Activated T-cell treated with anti-CD3 and anti-CD28 coated beads, Interleukin-2, amount 50 U/mL, for 1 hour (primary cell): ENCODE measurements at regions not wholly inside any gene's neighbourhood (a gene's known extent, or its start where the extent isn't known, plus 50 kb on each side); places are given as distances from the start of the nearest gene placed in this dataset.

Experiments
- DNase-seq: peaks from one replicate; pipeline ENCODE4 v3.0.0-alpha.2; 2020

- no peak for DNase-seq
These were observed 583.6 kb upstream of the CDH5 start for GRCh38 chr16:65782611-65783600.

GRCh38 chr16:65781855-65782254, 584.6 kb upstream of the CDH5 start:
- no peak for DNase-seq

GRCh38 chr16:65781363-65781762, 585.1 kb upstream of the CDH5 start:
- DNase-seq: no peak

- no peak for DNase-seq
These were observed 587.3 kb upstream of the CDH5 start for GRCh38 chr16:65779201-65779600.

GRCh38 chr16:65776639-65777183, 589.8 kb upstream of the CDH5 start:
- DNase-seq: no peak

GRCh38 chr16:65775829-65776228, 590.7 kb upstream of the CDH5 start:
- no peak for DNase-seq

- DNase-seq: no peak
These were observed 592.1 kb upstream of the CDH5 start for GRCh38 chr16:65774350-65774749.

- no peak for DNase-seq
These were observed 593.1 kb upstream of the CDH5 start for GRCh38 chr16:65773301-65773874.

- DNase-seq: no peak
These were observed 594.3 kb upstream of the CDH5 start for GRCh38 chr16:65772134-65772732.

GRCh38 chr16:65771707-65772106, 594.8 kb upstream of the CDH5 start:
- DNase-seq: no peak

- DNase-seq: no peak
These were observed 595.7 kb upstream of the CDH5 start for GRCh38 chr16:65770752-65771151.

GRCh38 chr16:65769776-65770438, 596.6 kb upstream of the CDH5 start:
- DNase-seq: no peak

GRCh38 chr16:65769055-65769465, 597.4 kb upstream of the CDH5 start:
- no peak for DNase-seq

- DNase-seq: no peak
These were observed 599.4 kb upstream of the CDH5 start for GRCh38 chr16:65767125-65767524.

GRCh38 chr16:65763640-65764305, 602.7 kb upstream of the CDH5 start:
- DNase-seq: no peak

- no peak for DNase-seq
These were observed 605.6 kb upstream of the CDH5 start for GRCh38 chr16:65760874-65761273.

GRCh38 chr16:65758620-65759019, 607.9 kb upstream of the CDH5 start:
- no peak for DNase-seq

GRCh38 chr16:65757064-65757463, 609.4 kb upstream of the CDH5 start:
- no peak for DNase-seq

GRCh38 chr16:65756163-65756562, 610.3 kb upstream of the CDH5 start:
- no peak for DNase-seq

- DNase-seq: no peak
These were observed 611.4 kb upstream of the CDH5 start for GRCh38 chr16:65754820-65755691.

GRCh38 chr16:65752522-65752844, 614.0 kb upstream of the CDH5 start:
- no peak for DNase-seq
